HG02588 (cell line): ENCODE measurements at regions not wholly inside any gene's neighbourhood (a gene's known extent, or its start where the extent isn't known, plus 50 kb on each side); places are given as distances from the start of the nearest gene placed in this dataset.
A peak's percentile ranks its signal among the peaks of the same experiment; 100 is the strongest.

Experiments
- ATAC-seq: cut with Tn5 transposase; IDR thresholded peaks from one replicate; pipeline ENCODE4 v1.9.1; 2021; ENCODE audit warnings: mild to moderate bottlenecking, moderate library complexity; ENCODE audit not compliant: unreplicated experiment

DNA sequence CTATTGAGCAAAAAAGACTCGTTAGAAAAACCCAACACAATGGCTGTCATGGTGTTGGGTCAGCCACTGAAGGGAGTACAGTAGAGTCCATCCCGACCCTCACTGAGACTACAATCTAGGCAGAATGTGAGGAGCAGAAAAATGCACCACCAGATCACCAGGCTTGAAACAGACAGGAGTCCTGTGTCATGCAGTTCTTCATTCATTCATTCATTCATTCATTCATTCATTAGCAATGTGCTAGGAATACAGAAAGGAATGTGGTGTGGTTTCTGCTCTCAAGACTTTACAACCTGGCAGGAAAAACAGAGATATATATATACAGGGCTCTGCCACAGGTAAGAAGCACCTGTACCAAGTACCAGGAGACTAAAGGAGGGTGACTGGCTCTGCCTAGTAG is 392.3 kb downstream of the OMA1 start:
- no peak for ATAC-seq

DNA sequence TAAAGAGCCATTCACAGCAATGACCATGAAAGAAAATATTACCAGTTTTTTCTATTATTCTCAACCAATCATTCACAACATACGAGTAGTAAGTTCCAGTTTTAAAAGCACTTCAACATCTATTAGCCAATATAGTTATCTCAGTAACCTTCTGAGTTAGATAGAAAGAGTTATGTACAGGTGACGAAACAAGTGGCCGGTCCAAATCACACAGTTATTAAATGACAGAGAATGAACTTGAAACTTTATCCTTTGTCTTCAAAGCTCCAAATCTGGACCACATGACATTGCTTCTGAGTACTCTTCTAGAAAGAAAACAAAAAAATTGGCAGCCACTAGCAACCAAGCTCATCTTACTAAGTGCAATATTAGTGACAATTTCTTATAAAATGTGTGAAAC is 393.8 kb downstream of the OMA1 start:
- ATAC-seq, result no peak

DNA sequence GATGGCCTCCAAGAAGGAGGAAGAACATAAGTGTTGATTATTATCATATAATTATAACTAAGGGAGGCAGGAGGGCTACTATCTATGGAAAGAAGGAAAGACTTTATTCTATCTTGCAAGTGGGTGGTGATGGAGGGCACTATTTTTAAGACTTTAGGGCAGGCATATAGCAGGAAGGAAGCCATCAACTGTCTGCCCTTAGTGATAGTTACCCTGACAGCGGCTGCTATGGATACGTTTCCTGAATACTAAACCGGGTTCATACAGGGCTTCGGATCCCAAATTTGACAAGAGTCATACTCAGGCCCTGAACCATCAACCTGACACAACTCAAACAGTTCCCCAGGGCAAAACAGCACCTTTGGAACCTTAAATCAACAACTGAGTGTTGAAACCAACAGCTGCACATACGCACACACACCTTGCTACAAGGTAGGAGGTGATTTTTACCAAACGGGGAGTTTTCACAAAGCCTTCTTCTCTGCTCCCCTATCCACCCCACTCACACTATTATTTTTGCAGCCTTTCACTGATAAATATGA is 397.2 kb downstream of the OMA1 start:
- no peak for ATAC-seq

DNA sequence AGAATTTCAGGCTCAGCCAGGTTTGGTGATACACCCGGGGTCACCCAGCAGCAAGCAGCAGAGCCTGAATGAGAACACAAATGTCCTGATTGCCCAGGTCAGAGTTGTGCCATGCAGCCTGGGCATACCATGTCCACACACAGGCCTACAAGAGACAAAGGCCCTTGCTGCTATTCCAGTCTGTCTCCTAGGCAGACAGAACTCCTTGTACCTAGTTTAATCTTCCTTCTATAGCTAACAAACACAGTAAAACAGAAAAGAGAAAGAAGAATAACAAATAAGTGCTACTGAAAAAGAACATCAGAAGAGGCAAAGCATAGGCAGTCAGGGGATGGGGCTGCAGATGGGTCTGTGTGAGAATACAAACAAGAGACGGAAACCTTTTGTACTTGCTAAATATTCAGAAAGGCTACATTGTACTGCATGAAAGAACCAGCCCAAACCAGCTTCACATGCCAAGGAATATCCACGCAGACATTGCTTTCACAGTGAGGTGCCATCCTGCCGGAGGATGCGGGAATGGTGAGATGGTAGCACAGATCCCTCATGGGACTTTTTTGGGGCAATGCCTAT is 401.7 kb downstream of the OMA1 start:
- no peak for ATAC-seq

DNA sequence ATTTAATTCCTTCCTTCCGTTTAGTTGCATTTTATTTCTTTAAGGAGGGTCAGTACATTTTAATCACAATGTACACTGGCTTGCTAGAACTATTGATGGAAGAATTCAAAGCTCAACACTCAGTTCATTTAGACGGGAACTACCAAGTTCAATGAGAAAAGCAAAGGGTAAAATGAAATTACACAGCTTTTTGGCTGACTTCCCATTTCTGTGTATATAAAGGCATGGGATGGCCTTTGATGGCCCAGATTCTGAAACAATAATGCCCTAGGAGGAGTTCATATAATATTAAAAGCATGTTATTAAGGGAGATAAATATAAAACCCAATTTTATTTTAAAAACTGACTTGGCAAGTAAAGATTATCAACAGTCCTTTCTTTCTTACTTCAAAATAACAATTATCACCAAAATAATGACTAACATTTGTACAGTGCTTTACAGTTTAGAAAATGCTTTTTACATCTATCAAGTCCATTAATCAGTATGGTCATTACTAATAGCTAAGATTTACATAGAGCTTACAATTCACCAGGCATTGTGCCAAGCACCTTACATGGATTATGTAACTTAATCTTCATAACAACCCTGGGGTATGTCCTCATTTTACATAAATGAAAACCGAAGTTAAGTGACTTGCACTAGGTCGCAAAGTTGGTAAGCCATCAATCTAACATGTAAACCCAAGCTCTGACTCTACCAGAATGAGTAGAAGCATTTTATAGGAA is 402.4 kb downstream of the OMA1 start:
- no peak for ATAC-seq

DNA sequence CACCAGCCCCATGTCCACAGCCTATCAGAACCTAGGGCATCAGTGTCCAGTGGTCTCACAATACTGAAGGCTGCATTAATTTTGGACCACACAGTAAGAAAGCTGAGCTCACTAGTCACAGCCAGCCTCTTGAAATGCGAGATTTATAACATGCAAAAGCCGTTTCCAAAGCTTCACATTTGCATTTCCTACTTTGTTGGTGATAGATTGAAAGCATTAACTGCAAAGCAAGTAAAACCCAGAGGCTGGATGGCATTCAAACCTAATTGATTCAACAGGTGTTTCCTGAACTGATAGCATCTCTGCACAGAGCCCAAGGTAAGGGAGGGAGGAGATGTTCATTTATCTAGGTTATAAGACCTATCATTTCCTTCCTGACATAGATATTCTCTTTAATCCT is 410.1 kb downstream of the OMA1 start:
- no peak for ATAC-seq

DNA sequence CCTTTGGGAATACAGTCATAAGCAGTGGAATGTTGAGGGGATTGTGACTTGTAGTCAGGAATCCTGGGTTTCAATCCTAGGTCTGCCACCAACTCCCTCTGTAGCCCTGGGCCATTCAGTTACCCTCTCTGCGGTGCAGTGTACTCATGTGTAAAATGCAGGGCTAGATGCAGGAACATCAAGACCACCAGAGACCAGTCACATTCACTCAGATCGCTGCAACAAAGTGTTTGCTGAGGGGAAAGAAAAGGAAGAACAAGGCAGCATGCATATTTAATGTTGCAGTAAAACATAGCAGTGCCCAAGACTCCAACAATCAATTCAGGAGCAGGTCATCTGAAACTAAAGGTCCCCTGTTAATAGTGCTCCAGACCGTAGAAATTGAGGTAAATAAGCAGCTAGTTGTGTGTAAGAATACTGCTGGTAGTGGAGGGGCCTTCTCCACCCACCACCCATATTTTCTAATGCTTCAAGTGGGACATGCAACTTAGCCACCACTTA is 410.7 kb downstream of the OMA1 start:
- ATAC-seq, result no peak

DNA sequence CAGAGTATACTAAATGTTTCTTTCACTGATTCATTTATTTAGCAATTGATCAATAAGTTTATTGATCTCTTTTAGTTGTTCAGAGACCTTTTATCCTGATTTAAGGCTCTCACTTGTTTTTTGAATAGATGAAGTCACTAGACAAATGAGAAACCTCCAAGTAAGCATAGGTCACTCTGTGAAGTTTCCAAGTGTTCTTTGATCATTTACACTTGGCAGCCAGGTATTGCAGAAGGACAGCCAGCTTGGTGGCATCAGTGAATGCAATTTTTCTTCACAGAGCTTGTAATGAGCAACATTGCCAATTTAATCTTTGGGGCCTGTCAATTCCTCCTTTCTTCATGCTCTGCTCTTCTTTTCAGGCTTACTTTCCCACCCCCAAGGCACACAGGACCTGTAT is 413.0 kb downstream of the OMA1 start:
- ATAC-seq, result no peak

DNA sequence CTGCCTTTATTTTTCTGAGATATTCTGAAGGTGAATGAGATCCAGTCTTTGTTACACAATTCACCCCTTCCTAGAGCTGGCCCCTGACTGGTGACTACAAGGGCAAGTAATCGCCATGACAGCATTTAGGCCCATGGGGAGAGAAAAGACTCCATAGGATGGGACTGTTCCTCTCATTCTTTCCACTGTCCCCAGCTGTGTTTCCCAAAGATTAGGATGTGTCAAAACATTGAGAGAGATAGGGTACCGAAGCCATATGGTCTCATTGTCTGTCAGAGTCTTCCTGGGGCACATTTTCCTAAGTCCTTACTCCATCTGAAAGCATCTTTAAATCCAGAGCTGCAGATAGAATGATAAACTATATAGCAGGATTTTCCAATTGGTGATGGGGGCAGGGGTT is 423.5 kb downstream of the OMA1 start:
- no peak for ATAC-seq

DNA sequence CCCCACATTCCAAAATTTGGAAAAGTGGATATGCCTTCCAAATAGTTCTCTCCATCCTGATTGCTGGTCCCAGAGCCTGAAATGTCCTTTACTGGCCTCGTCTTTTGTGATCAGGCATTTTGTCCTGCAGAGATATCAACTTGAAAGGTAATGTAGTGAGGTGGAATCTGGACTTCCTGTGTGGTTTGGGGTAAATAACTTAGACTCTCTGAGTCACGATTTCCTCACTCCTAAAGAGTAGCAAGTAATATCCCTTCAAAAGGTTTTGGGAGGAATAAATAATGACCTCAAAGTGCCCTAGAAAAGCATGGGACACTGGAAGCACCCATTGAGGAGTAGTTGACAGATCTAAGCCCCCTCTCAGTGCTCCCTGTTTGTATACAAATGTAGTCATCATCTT is 426.6 kb downstream of the OMA1 start:
- ATAC-seq, result no peak

DNA sequence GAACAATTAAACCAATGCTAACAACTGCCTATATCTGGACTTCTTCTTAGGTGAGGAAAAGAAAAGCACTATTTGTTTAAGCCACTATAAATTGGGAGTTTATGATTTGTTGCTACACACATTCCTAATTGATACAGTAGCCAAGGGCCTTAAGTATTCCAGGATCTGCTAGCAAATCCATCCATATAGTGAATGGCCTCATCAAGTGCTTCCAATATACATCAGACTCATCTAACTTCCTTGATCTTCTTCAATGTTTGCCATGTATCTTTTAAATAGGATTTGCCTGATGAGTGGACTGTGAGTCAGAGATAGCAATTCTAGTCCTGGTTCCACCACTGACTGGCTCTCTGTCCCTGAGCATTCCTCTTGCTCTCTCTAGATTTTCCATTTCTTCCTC is 430.2 kb downstream of the OMA1 start:
- ATAC-seq, result no peak

DNA sequence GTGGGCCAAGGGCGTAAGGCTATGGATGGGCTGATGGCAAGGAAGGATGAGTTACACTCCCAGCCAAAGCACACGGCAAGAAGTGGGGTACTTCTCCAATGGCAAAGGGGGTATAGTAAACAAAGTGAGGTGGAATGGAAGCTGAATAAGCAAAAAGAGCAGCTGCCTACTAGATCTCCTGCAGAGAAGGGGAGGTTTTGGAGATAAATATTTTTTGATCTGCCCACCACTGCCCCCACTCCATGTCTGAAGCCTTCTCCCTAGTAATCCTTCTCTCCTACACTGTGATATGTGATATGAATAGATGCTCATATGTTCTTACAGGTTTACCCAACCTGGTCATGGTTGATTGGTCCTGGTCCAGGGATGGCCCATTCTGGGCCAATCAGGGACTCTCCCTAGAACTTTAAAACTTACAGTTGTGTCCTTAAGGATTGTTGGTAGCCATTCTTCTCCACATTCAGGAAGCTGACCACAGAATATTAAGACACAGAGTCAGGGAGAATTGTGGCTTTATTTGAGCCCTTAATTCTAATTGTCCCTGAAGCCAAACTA is 436.8 kb downstream of the OMA1 start:
- no peak for ATAC-seq

DNA sequence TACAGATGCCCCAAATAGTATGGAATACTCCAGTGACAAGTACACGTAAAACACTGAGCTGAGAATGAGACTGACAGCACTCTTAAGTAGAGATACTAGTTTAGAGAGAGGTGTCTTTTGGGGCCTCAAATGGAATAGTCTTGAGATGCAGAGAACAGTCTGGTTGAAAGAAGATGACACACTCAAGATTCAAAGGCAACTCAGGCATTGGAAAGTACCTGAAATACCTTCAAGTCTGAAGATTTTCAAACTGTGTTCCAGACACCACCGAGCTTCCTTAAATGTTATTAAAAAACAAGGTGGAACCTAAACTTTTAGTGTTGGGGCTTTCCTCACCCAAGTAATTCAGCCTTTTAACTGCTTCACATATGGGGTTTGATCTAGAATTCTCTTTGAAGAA is 437.7 kb downstream of the OMA1 start:
- ATAC-seq, result peak; percentile 30

DNA sequence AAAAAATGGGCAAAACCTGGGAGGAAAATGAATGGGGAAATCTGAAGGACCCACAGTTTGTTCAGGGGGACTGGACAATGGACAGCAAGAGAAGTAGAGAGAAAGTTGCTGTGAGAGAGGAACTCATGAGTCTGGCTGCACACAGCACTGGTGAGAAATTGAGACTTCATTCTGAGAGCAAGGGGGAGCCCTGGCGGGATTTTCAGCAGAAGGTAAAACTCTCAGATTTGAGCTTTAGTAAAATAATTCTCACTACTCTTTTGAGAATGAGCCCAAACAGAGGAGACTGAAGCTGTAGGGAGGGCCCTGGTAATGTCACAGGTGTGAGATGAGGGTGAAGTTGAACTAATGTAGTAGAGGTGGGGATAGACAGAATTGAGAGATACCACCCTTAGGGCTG is 438.6 kb downstream of the OMA1 start:
- ATAC-seq, result peak; percentile 48

DNA sequence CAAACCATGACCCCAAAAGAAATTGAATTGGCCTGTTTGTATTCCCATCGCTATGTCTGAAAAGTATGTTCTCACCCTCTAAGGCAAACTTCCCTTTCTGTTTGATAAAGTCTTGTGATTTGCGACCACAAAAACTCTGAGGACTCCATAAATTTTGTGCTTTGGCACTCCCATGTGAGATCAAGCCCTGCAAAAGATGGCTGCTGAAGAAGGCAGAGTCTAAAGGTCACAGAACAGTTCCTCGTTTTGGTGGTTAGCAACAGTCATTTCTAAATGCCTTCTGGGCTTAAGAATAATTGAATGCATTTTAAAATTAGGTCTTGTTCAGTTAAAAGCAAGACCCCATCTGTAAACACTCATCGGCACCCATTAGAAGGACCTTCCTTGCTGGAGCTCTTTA is 441.6 kb downstream of the OMA1 start:
- peak; percentile 70 for ATAC-seq

DNA sequence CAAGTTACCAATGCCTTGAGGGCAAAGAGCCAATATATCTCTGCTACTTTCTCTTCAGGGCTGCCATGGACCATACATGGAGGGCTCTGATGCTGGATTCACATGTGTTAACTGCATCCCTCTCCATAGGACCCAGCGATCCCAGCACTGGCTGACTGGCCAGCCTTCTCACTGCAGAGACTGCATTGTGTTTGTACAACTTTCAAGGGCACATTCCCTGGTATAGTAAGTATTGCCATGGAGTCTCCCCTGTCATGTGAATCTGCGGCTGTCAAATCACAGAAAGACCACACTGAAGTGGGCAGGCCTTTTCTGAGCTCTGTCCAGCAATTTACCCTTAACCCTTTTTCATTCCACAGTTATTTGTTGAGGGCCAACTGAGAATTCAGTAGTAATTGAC is 449.8 kb downstream of the OMA1 start:
- ATAC-seq, result no peak

DNA sequence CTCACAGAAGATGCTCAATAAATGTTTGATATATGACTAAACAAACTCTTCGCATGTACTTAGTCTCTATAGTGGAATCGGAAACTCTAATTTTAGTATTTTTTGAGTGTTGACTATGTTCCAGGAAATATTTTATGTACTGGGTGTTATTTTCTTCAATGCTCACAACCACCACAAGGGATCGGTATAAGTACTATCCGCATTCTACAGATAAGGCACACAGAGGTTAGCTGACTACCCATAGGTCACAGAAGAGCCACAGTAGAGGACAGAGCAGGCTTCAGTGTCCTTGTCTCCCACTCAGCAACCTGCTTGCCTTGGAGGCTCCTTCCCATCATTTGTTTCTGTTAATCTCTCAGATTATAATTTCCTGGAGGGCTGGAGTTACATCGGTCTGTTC is 451.3 kb downstream of the OMA1 start:
- no peak for ATAC-seq

DNA sequence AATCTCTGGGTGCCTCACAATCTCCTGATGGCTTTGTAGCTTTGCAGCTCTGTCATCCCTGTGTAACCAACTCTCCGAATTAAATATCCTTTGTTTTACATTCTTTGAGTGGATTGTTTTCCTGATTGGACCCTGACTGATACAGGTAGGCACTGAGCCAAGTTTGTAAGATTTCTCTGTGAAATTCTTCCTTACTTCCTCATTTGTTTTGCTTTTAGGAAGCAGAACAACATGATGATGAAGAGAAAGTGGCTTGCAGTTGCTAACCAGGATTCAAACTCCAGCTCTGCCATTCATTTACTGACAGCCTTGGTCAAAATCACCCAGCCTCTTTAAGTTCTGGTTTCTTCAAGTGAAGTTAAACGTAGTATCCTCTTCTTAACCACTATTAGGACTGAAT is 452.3 kb downstream of the OMA1 start:
- ATAC-seq, result no peak

DNA sequence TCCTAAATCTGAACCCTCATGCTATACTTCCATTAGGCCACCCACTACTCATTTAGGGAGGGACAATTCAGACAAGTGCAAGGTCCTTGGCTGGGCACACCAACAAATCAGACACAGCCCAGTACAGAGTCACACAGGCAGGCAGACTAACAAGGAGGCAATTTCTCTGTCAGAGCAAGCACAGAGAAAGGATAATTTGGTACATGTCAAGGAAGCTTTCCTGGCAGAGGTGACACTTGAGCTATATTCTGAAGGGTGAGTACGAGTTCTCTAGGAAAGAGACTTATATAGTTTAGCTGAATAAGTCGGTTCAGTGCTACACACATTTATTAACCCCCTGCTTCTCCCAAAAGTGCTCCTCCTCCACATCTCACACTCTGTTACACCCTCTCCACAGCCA is 455.9 kb downstream of the OMA1 start:
- no peak for ATAC-seq

DNA sequence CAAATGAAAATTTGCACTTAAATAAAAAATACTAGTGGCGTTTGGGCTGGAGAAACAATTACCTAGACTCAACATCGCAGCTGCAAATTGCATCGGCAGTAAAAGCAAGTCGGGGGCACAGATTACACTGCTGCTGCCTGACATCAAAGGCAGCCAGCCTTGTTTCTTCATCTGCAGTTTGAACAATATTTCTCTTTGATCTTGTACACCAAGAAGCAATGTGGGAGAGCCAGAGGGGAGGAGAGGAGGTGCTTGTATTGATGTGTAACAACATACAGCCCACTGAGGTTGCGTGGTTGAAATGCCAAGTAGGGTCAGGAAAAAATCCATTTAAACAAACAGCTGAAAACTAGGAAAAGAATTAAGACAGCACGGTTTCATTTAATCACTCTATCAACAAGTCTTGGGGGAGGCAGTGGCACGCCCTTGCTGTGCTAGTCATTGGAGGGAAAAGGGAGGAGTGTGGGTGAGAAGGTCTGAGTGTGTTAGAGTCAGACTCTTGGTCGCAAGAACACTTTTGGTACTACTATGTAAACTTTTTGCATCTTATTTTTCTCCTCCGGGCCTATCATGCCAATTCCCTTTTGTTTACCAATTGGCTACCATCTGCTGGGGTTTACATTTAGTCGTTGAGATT is 456.5 kb downstream of the OMA1 start:
- ATAC-seq, result no peak

DNA sequence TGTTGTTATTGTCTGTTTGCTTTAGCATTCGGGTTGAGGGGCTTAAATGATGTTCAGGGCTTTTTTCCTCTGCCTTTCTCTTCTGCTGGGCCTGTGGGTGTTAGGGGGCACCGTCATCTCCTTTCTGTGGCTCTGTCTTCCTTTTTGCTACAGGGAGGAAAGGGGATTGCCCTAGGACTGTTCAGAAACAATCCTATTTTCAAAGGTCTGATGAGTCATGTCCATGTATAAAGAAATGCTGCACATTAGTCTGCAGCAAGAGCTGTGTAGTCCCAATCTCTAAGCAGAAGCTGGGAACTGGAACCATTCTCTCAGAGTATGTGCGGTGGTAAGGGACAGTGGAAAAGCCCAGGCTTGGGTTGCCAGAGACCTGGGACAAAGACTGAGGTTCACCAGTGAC is 462.3 kb downstream of the OMA1 start:
- peak; percentile 45 for ATAC-seq

DNA sequence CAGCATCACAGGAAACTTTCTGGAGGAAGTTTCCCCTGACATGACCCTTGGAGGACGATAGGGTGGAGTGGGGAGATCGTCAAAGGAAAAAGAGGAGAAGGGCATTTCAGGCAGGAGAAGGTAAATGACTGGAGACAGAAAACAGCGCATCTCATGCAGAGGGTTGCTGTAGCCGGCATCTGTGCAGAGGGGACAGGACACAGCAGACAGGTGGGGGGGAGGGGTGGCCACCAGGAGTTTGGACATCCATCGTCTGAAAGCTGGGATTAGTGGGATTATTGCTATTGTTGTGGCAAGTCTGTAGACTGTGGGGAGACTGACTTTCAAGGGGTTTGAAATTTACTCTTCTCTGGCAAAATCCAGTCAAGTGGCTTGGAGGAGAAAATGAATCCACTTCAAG is 463.9 kb downstream of the OMA1 start:
- ATAC-seq, result no peak
